ENCODE measurements at regions not wholly inside any gene's neighbourhood (a gene's known extent, or its start where the extent isn't known, plus 50 kb on each side); places are given as distances from the start of the nearest gene placed in this dataset.

- intact Hi-C loops (cut with DNase I) = no loop called here
Observed at GRCh38 chr1:98480271-98480670, 181.2 kb upstream of the SNX7 start.

GRCh38 chr1:98478121-98478520 is 183.4 kb upstream of the SNX7 start:
- FAIRE-seq = no peak
- intact Hi-C loops (cut with DNase I) = no loop called here

More at GRCh38 chr1:98480271-98480670, 181.2 kb upstream of the SNX7 start:
- no peaks in the 10 kb centered on the region for H3K27me3 ChIP-seq (ENCODE audit: control insufficient read depth, insufficient read depth, low read length)
- no peaks in the 10 kb centered on the region for H3K36me3 ChIP-seq (ENCODE audit: control insufficient read depth in 2 of 3, insufficient read depth in 3 of 3, low read length in 3 of 3)
- DNase-seq (no peak), FAIRE-seq (no peak)
- H3K27ac ChIP-seq (ENCODE audit: low read depth in 2 of 2, low read length in 2 of 2) = no peak overlapping the region
- no peaks in the 10 kb centered on the region for H3K9me3 ChIP-seq (ENCODE audit: control insufficient read depth in 2 of 3, insufficient read depth in 1 of 3, low read length in 3 of 3)
- H3K4me1 ChIP-seq (ENCODE audit: control insufficient read depth in 2 of 3, insufficient read depth in 2 of 3, low read depth in 1 of 3, low read length in 3 of 3) = no peaks in the 10 kb centered on the region
- H3K4me3 ChIP-seq (ENCODE audit: low read length in 3 of 3) = no peak overlapping the region
- TF ChIP-seq CTCF (IDR thresholded peaks at IDR 0.05; ENCODE audit: borderline replicate concordance, extremely low read depth, insufficient read depth) = no peak
- H3K9ac ChIP-seq (ENCODE audit: low read length in 3 of 3) = no peak overlapping the region

GRCh38 chr1:98472878-98473277 is 188.6 kb upstream of the SNX7 start:
- Histone ChIP-seq H3K27me3 (ENCODE audit: control insufficient read depth, insufficient read depth, low read length) (no peaks in the 10 kb centered on the region), H3K27ac (ENCODE audit: low read depth in 2 of 2, low read length in 2 of 2) (no peak overlapping the region), H3K36me3 (ENCODE audit: control insufficient read depth in 2 of 3, insufficient read depth in 3 of 3, low read length in 3 of 3) (no peaks in the 10 kb centered on the region), H3K9ac (ENCODE audit: low read length in 3 of 3) (no peak overlapping the region), H3K4me3 (ENCODE audit: low read length in 3 of 3) (no peak overlapping the region), H3K4me1 (ENCODE audit: control insufficient read depth in 2 of 3, insufficient read depth in 2 of 3, low read depth in 1 of 3, low read length in 3 of 3) (no peaks in the 10 kb centered on the region), H3K9me3 (ENCODE audit: control insufficient read depth in 2 of 3, insufficient read depth in 1 of 3, low read length in 3 of 3) (no peaks in the 10 kb centered on the region)
- DNase-seq (no peak), FAIRE-seq (no peak)
- intact Hi-C loops (cut with DNase I) = no loop called here
- TF ChIP-seq CTCF (IDR thresholded peaks at IDR 0.05; ENCODE audit: borderline replicate concordance, extremely low read depth, insufficient read depth) = no peak

More at GRCh38 chr1:98478121-98478520, 183.4 kb upstream of the SNX7 start:
- H3K36me3 ChIP-seq (ENCODE audit: control insufficient read depth in 2 of 3, insufficient read depth in 3 of 3, low read length in 3 of 3) = no peaks in the 10 kb centered on the region
- no peak overlapping the region for H3K4me3 ChIP-seq (ENCODE audit: low read length in 3 of 3)
- H3K9me3 ChIP-seq (ENCODE audit: control insufficient read depth in 2 of 3, insufficient read depth in 1 of 3, low read length in 3 of 3) = no peaks in the 10 kb centered on the region
- no peak overlapping the region for H3K9ac ChIP-seq (ENCODE audit: low read length in 3 of 3)
- H3K27ac ChIP-seq (ENCODE audit: low read depth in 2 of 2, low read length in 2 of 2) = no peak overlapping the region
- no peaks in the 10 kb centered on the region for H3K4me1 ChIP-seq (ENCODE audit: control insufficient read depth in 2 of 3, insufficient read depth in 2 of 3, low read depth in 1 of 3, low read length in 3 of 3)
- no peak for DNase-seq
- no peak for TF ChIP-seq CTCF (IDR thresholded peaks at IDR 0.05; ENCODE audit: borderline replicate concordance, extremely low read depth, insufficient read depth)
- no peaks in the 10 kb centered on the region for H3K27me3 ChIP-seq (ENCODE audit: control insufficient read depth, insufficient read depth, low read length)

GRCh38 chr1:98471633-98472032 is 189.9 kb upstream of the SNX7 start:
- DNase-seq (no peak), FAIRE-seq (no peak)
- intact Hi-C loops (cut with DNase I) = no loop called here
- no peaks in the 10 kb centered on the region for H3K9me3 ChIP-seq (ENCODE audit: control insufficient read depth in 2 of 3, insufficient read depth in 1 of 3, low read length in 3 of 3)
- H3K4me3 ChIP-seq (ENCODE audit: low read length in 3 of 3) = no peak overlapping the region
- H3K36me3 ChIP-seq (ENCODE audit: control insufficient read depth in 2 of 3, insufficient read depth in 3 of 3, low read length in 3 of 3) = no peaks in the 10 kb centered on the region
- TF ChIP-seq CTCF (IDR thresholded peaks at IDR 0.05; ENCODE audit: borderline replicate concordance, extremely low read depth, insufficient read depth) = no peak
- no peaks in the 10 kb centered on the region for H3K4me1 ChIP-seq (ENCODE audit: control insufficient read depth in 2 of 3, insufficient read depth in 2 of 3, low read depth in 1 of 3, low read length in 3 of 3)
- no peaks in the 10 kb centered on the region for H3K27me3 ChIP-seq (ENCODE audit: control insufficient read depth, insufficient read depth, low read length)
- H3K27ac ChIP-seq (ENCODE audit: low read depth in 2 of 2, low read length in 2 of 2) = no peak overlapping the region
- no peak overlapping the region for H3K9ac ChIP-seq (ENCODE audit: low read length in 3 of 3)

All from kidney (tissue), 13 donors.